Activated CD8-positive, alpha-beta T cell treated with anti-CD3 and anti-CD28 coated beads for 36 hours (primary cell): ENCODE measurements at regions not wholly inside any gene's neighbourhood (a gene's known extent, or its start where the extent isn't known, plus 50 kb on each side); places are given as distances from the start of the nearest gene placed in this dataset.
"Not testable (repeated sequence)": the region's sequence is repeated elsewhere in the genome, so short reads cannot be mapped to it uniquely, and the experiment has no call there.

Experiments
- ATAC-seq: fragments of 200-7000 bp; cut with Tn5 transposase; one replicate; pipeline ENCODE4 v1.10.0; 2021; ENCODE audit warnings: mild to moderate bottlenecking, moderate library complexity
- CTCF ChIA-PET: fragments of 350-600 bp; sonication (Branson Sonifier 250); formaldehyde crosslinking; loops from one replicate; lab custom pipeline; 2021; ENCODE audit warnings: antibody characterized with exemption; lab: Charles Lee
- POLR2A ChIA-PET: fragments of 350-600 bp; sonication (Branson Sonifier 250); formaldehyde crosslinking; loops from one replicate; lab custom pipeline; 2021; ENCODE audit warnings: antibody characterized with exemption; lab: Charles Lee
- DNase-seq: peaks from one replicate; pipeline ENCODE4 v3.0.0-alpha.2; 2020
- H3K27ac Mint-ChIP-seq: one replicate; pipeline ENCODE4 v1.8.0; 2021; ENCODE audit warnings: mild to moderate bottlenecking, mixed read lengths
- H3K27me3 Mint-ChIP-seq: one replicate; pipeline ENCODE4 v1.8.0; 2021; ENCODE audit warnings: mixed read lengths
- H3K36me3 Mint-ChIP-seq: one replicate; pipeline ENCODE4 v1.8.0; 2021; ENCODE audit warnings: low read depth, mixed read lengths
- H3K4me1 Mint-ChIP-seq: one replicate; pipeline ENCODE4 v1.8.0; 2021; ENCODE audit warnings: low read depth, mixed read lengths
- H3K4me3 Mint-ChIP-seq: one replicate; pipeline ENCODE4 v1.8.0; 2021; ENCODE audit warnings: mild to moderate bottlenecking, moderate library complexity, mixed read lengths
- H3K9me3 Mint-ChIP-seq: one replicate; pipeline ENCODE4 v1.8.0; 2021; ENCODE audit warnings: mixed read lengths
- CTCF ChIP-seq: fragments of 200-600 bp; IDR thresholded peaks from one replicate; pipeline ENCODE4 v1.8.0; 2022; ENCODE audit warnings: antibody characterized with exemption, mild to moderate bottlenecking
- intact Hi-C: fragments of 100-400 bp; cut with micrococcal nuclease; formaldehyde crosslinking; loops from one replicate; pipeline ENCODE4 v1.10.0; 2022

DNA sequence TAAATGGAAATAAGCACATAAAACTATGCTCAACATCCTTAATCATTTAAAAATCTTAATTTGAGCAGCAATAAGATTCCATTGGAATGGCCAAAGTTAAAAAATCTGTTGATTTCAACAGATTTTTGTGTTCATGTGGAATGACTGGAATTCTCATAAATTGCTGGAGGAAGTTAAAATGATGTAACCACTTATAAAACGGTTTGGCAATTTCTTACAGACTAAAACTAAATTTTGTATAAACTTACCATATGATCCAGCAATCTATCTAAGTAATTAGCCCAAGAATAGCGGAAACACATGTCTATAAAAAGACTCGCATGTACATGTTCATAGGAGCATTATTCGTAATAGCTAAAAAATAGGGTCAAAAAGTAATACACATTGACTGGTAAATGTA is 1713.6 kb downstream of the SI start:
- CTCF ChIA-PET, result no interaction called here
- Mint-ChIP-seq H3K4me1 (no peaks in the 10 kb centered on the region), H3K27me3 (no peaks in the 10 kb centered on the region), H3K27ac (no peak overlapping the region), H3K9me3 (peaks cover 6% of the 10 kb centered on the region), H3K4me3 (no peak overlapping the region), H3K36me3 (no peaks in the 10 kb centered on the region)
- POLR2A ChIA-PET, result no interaction called here
- no peak for ATAC-seq
- intact Hi-C loops, result no loop called here
- TF ChIP-seq CTCF, result no peak
- DNase-seq, result no peak

DNA sequence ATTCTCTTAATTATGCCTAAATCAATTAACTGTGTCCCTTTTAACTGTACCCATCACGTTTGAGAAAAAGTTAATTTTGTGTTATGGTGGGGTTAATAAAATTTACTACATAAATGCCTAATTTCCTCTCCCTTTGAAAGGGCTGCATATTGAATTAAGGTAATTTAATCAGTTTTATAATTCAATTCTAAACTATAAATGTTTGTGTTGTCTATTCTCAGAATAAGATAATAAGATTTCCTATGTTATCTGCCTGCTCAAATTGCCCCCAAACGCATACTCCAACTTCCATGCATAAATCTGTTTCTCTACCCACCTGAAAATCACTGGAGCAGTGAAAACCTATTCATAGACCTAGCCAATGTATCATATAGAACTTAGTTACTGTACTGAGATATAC is 1716.1 kb downstream of the SI start:
- no peak for TF ChIP-seq CTCF
- ChIA-PET POLR2A (no interaction called here), CTCF (no interaction called here)
- Mint-ChIP-seq H3K4me1 (no peaks in the 10 kb centered on the region), H3K27ac (no peak overlapping the region), H3K9me3 (peaks cover 12% of the 10 kb centered on the region), H3K36me3 (no peaks in the 10 kb centered on the region), H3K27me3 (no peaks in the 10 kb centered on the region), H3K4me3 (no peak overlapping the region)
- intact Hi-C loops, result no loop called here
- DNase-seq (no peak), ATAC-seq (no peak)

- H3K4me1 Mint-ChIP-seq, H3K36me3 Mint-ChIP-seq, POLR2A ChIA-PET, ATAC-seq, CTCF ChIA-PET, H3K27ac Mint-ChIP-seq, H3K27me3 Mint-ChIP-seq, intact Hi-C loops, DNase-seq, H3K4me3 Mint-ChIP-seq: not testable (repeated sequence)
- H3K9me3 Mint-ChIP-seq, result peaks cover 12% of the 10 kb centered on the region
Measured at GRCh38 chr3:163361357-163361878, 1716.9 kb downstream of the SI start.

GRCh38 chr3:163347944-163348343 is 1730.4 kb downstream of the SI start:
- intact Hi-C loops, result no loop called here

DNA sequence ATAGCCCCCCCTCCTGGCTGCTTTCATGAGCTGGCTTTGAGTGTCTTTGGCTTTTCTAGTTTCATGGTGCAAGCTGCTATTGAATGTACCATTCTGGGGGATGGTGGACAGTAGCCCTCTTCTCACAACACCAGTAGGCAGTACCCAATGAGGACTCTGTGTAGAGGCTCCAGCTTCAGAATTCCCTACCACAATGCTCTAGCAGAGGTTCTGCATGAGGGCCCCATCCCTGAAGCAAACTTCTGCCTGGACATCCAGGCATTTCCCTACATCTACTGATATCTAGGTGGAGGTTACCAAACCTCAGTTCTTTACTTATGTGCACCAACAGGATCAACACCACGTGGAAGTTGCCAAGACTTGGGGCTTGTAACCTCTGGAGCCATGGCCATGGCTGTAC is 1742.9 kb downstream of the SI start:
- Mint-ChIP-seq H3K4me3 (no peak overlapping the region), H3K27me3 (no peaks in the 10 kb centered on the region), H3K9me3 (peaks cover 11% of the 10 kb centered on the region), H3K36me3 (no peaks in the 10 kb centered on the region), H3K27ac (no peak overlapping the region), H3K4me1 (no peaks in the 10 kb centered on the region)
- CTCF ChIA-PET, result no interaction called here
- POLR2A ChIA-PET, result no interaction called here
- TF ChIP-seq CTCF, result no peak
- no peak for ATAC-seq
- no peak for DNase-seq
- intact Hi-C loops, result no loop called here

More at GRCh38 chr3:163347944-163348343, 1730.4 kb downstream of the SI start:
- H3K36me3 Mint-ChIP-seq, result no peaks in the 10 kb centered on the region
- TF ChIP-seq CTCF, result no peak
- H3K9me3 Mint-ChIP-seq, result peaks cover 5% of the 10 kb centered on the region
- no peak overlapping the region for H3K27ac Mint-ChIP-seq
- no peaks in the 10 kb centered on the region for H3K27me3 Mint-ChIP-seq
- H3K4me1 Mint-ChIP-seq, result no peaks in the 10 kb centered on the region
- DNase-seq (no peak), ATAC-seq (no peak)
- ChIA-PET POLR2A (no interaction called here), CTCF (no interaction called here)
- H3K4me3 Mint-ChIP-seq, result no peak overlapping the region

GRCh38 chr3:163328680-163329079 is 1749.6 kb downstream of the SI start:
- ChIA-PET CTCF (no interaction called here), POLR2A (no interaction called here)
- Mint-ChIP-seq H3K36me3 (no peaks in the 10 kb centered on the region), H3K27ac (no peak overlapping the region), H3K27me3 (no peaks in the 10 kb centered on the region), H3K4me1 (no peaks in the 10 kb centered on the region), H3K4me3 (no peak overlapping the region), H3K9me3 (peaks cover 8% of the 10 kb centered on the region)
- DNase-seq (no peak), ATAC-seq (no peak)
- intact Hi-C loops, result no loop called here
- no peak for TF ChIP-seq CTCF
